IPS-15b (cell line): ENCODE measurements at regions not wholly inside any gene's neighbourhood (a gene's known extent, or its start where the extent isn't known, plus 50 kb on each side); places are given as distances from the start of the nearest gene placed in this dataset.

Experiments
- H3K27me3 ChIP-seq: one replicate; pipeline ENCODE4 v1.6.1; 2013; ENCODE audit warnings: low read length; ENCODE audit not compliant: control insufficient read depth, insufficient read depth
- H3K36me3 ChIP-seq: one replicate; pipeline ENCODE4 v1.6.1; 2013; ENCODE audit warnings: low read length; ENCODE audit not compliant: control insufficient read depth, insufficient read depth
- H3K4me1 ChIP-seq: one replicate; pipeline ENCODE4 v1.6.1; 2013; ENCODE audit warnings: mild to moderate bottlenecking, low read length; ENCODE audit not compliant: control insufficient read depth, insufficient read depth
- H3K4me3 ChIP-seq: one replicate; pipeline ENCODE4 v1.5.1; 2013; ENCODE audit warnings: low read depth, low read length
- H3K9ac ChIP-seq: one replicate; pipeline ENCODE4 v1.6.1; 2013; ENCODE audit warnings: low read depth, mild to moderate bottlenecking, low read length
- H3K9me3 ChIP-seq: one replicate; pipeline ENCODE4 v1.6.1; 2013; ENCODE audit warnings: mild to moderate bottlenecking, low read length; ENCODE audit not compliant: control insufficient read depth, insufficient read depth

DNA sequence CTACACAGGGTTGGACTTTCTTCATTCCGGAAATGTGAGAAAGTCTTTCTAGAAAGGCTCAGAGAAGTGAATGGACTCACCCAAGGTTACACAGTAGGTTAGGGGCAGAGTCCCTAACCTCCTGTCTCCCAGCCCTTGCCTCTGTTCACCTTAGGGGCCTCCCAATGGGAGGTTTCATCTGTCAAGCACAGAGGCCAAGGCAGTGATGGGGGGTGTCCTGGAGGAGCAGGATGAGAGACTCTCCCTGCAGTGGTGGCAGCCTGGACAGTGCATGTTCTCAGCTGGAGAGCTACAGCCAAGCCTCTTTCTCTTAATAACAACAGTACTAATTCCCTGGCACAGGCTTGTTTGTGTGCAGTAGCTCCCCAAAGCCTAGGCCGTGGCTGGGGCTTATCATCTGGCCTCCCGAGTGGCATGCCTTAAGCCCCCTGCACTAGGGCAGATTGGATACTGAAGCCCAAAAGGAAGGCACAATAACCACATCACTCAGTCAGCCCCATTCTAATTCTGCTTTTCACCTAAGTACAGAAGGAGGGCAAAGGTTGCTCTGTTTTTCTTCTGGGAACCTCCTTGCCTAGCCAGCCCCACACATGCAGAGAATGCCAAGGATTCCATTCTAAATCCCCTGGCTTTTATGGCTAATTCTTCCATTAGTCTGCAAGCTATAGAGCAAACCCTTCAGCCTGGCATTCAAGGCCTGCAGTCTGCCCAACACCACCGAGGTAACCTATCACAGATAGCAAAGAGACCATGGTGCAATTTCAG, 50.2 kb upstream of the XPA start:
- peaks cover 44% of the 10 kb centered on the region for H3K27me3 ChIP-seq
- H3K4me1 ChIP-seq: no peaks in the 10 kb centered on the region
- no peak overlapping the region for H3K4me3 ChIP-seq
- H3K9ac ChIP-seq: no peak overlapping the region
- no peaks in the 10 kb centered on the region for H3K36me3 ChIP-seq
- H3K9me3 ChIP-seq: no peaks in the 10 kb centered on the region

DNA sequence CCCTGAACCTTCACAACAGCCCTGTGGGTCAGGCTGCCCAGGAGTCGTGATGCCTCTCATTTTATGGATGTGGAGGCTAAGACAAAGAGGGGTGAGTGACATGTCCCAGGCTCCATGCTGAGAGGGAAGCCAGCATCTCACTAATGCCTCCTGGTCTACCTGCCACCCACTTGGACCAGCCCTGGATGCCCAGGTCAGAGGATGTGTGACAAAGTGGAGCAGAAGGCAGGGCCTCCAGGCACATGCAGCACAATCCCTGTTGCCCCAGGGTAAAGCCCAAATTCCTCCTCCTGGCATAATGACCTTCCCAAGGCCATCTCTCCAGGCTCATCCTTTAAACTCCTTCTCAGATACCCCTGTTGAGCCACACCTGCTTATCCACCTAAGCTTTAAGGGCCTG, 51.4 kb upstream of the XPA start:
- H3K27me3 ChIP-seq: peaks cover 33% of the 10 kb centered on the region
- H3K36me3 ChIP-seq: no peaks in the 10 kb centered on the region
- H3K4me3 ChIP-seq: no peak overlapping the region
- H3K9me3 ChIP-seq: no peaks in the 10 kb centered on the region
- H3K4me1 ChIP-seq: no peaks in the 10 kb centered on the region
- H3K9ac ChIP-seq: no peak overlapping the region

DNA sequence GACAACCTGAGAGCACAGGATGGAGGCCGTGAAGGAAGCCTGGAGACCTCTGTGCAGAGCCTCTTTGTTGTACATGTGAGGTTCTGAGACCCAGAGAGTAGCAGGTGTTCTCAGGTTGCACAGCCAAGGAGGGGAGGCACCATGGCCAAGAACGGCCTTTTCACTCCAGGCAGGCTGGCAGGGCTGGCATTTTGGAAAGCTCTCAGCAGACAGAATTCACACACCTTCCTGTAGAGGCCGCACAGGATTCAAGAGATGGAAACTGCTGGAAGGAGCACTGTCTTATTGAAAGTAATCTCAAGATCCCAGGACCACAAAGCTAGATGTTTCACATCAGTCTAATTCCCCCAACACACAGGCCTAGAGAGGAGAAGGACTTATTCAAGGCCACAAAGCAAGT, 52.8 kb upstream of the XPA start:
- Histone ChIP-seq H3K9ac (no peak overlapping the region), H3K4me3 (no peak overlapping the region), H3K9me3 (peaks cover 3% of the 10 kb centered on the region), H3K27me3 (peaks cover 20% of the 10 kb centered on the region), H3K36me3 (no peaks in the 10 kb centered on the region), H3K4me1 (no peaks in the 10 kb centered on the region)

DNA sequence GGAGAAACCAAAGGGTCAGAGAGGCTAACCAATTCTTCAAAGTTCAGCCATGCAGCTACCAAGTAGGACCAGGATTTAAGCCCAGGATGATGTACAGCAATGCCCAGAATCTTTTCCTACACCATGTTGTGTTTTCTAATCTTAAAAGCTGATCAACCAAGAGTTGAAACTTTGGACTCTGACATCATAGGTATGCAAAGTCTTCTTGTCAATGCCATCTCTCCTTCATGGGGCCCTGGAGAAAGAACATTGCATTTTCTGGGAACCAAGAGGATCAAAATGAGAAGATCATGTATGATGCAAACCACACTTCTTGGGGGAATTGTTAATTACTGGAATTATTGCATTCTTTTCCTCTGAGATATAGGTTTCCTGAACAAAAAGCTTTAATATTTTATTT, 54.4 kb upstream of the XPA start:
- Histone ChIP-seq H3K4me1 (no peaks in the 10 kb centered on the region), H3K27me3 (peaks cover 13% of the 10 kb centered on the region), H3K36me3 (no peaks in the 10 kb centered on the region), H3K4me3 (no peak overlapping the region), H3K9me3 (peaks cover 3% of the 10 kb centered on the region), H3K9ac (no peak overlapping the region)

DNA sequence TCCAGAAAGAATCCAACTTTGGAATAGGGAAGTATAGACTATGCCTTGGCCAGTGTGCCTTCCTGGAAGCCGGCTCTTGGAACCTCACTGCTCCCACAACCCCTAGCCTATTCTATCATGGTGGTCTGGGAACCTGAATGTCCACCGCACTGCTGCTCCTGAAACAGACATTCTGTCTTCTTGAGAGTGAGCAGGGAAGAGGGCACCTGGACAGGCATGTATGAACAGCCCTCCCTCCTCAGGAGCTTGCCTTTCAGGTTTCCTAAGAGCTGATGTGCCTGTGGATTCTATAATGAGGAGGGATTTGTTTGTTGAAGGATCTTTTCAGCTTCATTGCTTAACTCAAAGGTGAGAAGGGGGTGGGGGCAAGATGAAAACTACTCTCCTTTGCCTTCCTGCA, 55.1 kb upstream of the XPA start:
- H3K9ac ChIP-seq: no peak overlapping the region
- peaks cover 3% of the 10 kb centered on the region for H3K9me3 ChIP-seq
- no peak overlapping the region for H3K4me3 ChIP-seq
- no peaks in the 10 kb centered on the region for H3K4me1 ChIP-seq
- H3K27me3 ChIP-seq: peaks cover 7% of the 10 kb centered on the region
- no peaks in the 10 kb centered on the region for H3K36me3 ChIP-seq

DNA sequence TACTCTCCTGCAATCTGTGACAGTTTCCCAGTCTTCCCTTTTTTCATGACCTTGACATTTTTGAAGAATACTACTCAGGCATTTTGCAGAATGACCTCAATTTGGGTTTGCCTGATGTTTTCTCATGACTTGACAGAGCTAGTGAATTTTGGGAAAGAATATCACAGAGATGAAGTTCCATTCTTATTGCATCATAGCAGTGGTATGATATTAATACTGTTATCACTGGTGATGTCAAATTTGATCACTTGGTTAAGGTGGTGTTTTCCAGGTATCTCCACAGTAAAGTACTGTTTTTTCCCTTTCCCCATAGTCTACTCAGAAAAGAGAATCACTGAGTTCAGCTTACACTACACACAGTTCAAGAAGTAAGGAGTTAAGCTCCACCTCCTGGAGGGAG, 56.2 kb upstream of the XPA start:
- Histone ChIP-seq H3K36me3 (no peaks in the 10 kb centered on the region), H3K4me1 (no peaks in the 10 kb centered on the region), H3K4me3 (no peak overlapping the region), H3K9ac (no peak overlapping the region), H3K27me3 (peaks cover 4% of the 10 kb centered on the region), H3K9me3 (peaks cover 3% of the 10 kb centered on the region)

DNA sequence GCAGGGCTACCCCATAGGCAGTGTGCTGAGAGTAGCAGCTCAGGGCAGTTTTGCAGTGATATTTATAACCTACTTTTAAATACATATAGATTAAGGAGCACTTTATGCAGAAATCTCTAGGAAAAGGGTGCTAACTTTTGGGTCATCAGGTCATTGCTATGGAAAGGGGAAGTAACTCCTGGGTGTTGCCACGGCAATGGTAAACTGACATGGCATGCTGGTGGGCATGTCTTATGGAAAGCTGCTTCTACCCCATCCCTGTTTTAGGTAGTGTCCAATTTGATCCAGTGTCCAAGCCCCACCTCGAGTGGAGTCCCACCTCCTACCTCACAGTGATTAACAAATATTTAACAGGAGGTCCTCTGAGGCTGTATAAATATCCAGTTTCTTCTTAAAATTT, 56.8 kb upstream of the XPA start:
- H3K9me3 ChIP-seq: peaks cover 3% of the 10 kb centered on the region

DNA sequence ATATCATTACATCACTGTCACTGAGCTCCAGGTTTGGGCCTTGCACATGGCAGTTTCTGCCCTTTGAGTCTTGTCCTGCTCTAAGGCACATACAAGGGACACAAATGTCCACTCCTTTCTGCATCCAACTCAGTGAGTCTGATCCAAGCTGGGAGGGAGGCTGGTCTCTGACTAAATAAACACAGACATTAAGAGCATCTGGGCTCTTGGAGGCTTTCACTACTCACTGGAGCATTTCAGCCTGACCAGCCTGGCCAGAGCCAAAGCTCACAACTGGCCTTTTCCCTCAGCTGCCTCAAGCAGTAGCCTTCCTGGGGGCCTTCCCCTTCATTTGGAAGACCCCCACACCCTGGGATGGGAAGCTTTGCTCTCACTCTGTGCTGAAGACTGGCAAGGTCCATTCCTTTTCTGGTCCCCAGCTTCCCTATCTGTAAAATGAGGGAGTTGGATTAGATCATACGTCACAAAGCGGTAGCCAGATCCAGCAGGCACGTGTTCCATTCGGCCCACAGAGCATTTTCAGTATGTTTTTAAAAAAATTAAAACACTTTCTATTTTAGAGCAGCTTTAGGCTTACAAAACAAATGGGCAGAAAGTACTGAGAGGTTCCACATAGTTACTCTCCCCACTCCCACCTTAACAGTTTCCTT, 58.6 kb upstream of the XPA start:
- H3K36me3 ChIP-seq: no peaks in the 10 kb centered on the region
- H3K4me1 ChIP-seq: no peaks in the 10 kb centered on the region
- H3K9me3 ChIP-seq: peaks cover 3% of the 10 kb centered on the region
- H3K4me3 ChIP-seq: no peak overlapping the region
- peaks cover 6% of the 10 kb centered on the region for H3K27me3 ChIP-seq
- H3K9ac ChIP-seq: no peak overlapping the region

More for the DNA sequence above, 56.8 kb upstream of the XPA start:
- H3K4me1 ChIP-seq: no peaks in the 10 kb centered on the region
- H3K9ac ChIP-seq: no peak overlapping the region
- H3K27me3 ChIP-seq: peaks cover 2% of the 10 kb centered on the region
- no peak overlapping the region for H3K4me3 ChIP-seq
- no peaks in the 10 kb centered on the region for H3K36me3 ChIP-seq

DNA sequence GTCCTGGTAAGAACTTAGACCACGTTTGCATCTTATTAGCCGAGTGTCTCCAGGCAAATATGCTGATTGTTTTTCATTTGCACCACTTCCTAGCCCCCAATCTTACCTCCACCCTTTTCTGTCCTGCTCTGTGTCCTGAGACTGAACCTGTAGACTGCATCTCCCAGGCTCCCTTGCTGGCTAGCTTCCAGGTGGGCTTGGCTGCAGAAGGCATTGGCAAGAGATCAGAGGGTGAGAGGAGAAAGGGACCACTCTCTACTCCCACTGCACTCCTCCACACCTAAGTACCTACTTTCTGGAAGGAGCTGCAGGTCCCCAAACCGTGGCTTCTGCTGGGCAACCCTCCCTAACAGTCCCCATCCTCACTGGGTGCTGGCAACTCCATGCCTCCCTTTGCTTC, 59.9 kb upstream of the XPA start:
- H3K27me3 ChIP-seq: peaks cover 6% of the 10 kb centered on the region
- peaks cover 3% of the 10 kb centered on the region for H3K9me3 ChIP-seq
- H3K4me3 ChIP-seq: no peak overlapping the region
- H3K36me3 ChIP-seq: no peaks in the 10 kb centered on the region
- no peaks in the 10 kb centered on the region for H3K4me1 ChIP-seq
- H3K9ac ChIP-seq: no peak overlapping the region

DNA sequence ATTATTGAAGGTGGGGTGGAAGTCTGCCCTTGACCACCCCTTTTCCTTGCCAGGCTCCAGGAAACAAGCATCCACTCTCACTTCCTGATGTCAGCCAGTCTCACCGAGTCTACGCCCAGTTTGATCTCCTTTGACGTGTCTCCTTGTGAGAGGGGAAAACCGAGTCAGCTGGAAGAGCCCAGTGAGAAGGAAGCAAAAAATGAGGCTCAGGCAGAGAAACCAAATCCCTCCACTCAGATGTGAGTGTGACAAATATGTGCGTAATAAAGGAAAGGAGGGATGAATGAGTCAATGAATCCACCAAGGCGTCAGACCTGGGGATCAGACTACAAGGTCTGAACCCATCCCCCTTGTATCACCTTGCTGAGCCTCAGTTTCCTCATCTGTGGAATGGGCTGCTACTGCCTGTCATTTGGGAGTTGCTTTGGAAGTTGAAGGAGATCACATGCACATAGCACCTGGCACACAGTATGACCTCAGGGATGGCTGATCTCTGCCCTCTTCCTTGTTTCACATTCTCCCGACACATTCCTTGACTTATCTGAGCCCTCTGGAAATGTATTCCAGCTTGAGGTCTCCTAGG, 61.3 kb upstream of the XPA start:
- H3K4me1 ChIP-seq: no peaks in the 10 kb centered on the region
- no peak overlapping the region for H3K4me3 ChIP-seq
- no peaks in the 10 kb centered on the region for H3K36me3 ChIP-seq
- peaks cover 3% of the 10 kb centered on the region for H3K9me3 ChIP-seq
- peaks cover 8% of the 10 kb centered on the region for H3K27me3 ChIP-seq
- no peak overlapping the region for H3K9ac ChIP-seq

DNA sequence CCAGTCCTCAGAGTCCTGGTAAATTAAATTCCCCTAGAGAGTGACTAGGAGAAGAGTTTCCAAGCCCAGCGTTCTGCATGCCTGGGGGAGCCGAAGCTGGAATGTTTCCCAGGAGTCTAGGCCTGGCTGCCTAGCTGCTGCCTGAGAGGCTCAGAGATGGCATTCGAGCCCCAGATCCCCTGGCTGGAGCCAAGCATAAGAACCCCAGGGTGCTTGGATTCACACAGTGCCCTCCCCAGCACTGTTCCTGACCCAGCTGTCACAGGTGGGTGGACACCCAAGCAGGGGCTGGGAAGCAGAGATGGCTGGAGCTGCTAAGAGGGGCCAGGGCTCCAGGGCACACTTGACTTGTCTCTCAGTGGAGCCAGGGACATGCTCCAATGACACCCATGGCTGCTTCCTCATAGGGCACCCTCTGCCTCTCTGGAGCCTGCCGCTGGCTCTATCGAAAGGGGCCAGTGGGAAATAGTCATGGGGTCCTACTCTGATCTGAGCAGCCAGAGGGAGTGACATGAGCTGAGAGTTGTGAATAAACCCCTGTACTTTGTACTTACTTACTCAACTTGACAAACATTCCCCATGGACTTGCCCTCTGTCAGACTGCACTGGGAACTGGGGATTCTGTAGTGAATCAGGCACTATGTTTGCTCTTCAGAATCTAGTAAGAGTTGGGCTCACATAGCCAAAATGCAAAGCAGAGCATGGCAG, 62.6 kb upstream of the XPA start:
- Histone ChIP-seq H3K9me3 (peaks cover under 1% of the 10 kb centered on the region), H3K9ac (no peak overlapping the region), H3K4me3 (no peak overlapping the region)

More for the DNA sequence above, 62.6 kb upstream of the XPA start:
- Histone ChIP-seq H3K27me3 (peaks cover 10% of the 10 kb centered on the region), H3K36me3 (no peaks in the 10 kb centered on the region), H3K4me1 (no peaks in the 10 kb centered on the region)
